Muscle layer of colon (tissue), 2 donors: ENCODE measurements at regions not wholly inside any gene's neighbourhood (a gene's known extent, or its start where the extent isn't known, plus 50 kb on each side); places are given as distances from the start of the nearest gene placed in this dataset.

Source experiments
- H3K27ac ChIP-seq: one replicate; pipeline ENCODE4 v1.7.0; 2013; ENCODE audit warnings: low read depth, mild to moderate bottlenecking, low read length, moderate library complexity
- H3K27me3 ChIP-seq, 2 donors: one replicate each; pipeline ENCODE4 v1.7.0; 2013; ENCODE audit warnings: low read length in 2 of 2, mild to moderate bottlenecking in 2 of 2; ENCODE audit not compliant: insufficient read depth in 2 of 2, control insufficient read depth in 1 of 2
- H3K36me3 ChIP-seq: one replicate; pipeline ENCODE4 v1.7.0; 2013; ENCODE audit warnings: mild to moderate bottlenecking, low read length; ENCODE audit not compliant: insufficient read depth
- H3K4me1 ChIP-seq: one replicate; pipeline ENCODE4 v1.7.0; 2013; ENCODE audit warnings: mild to moderate bottlenecking, low read length; ENCODE audit not compliant: insufficient read depth
- H3K4me3 ChIP-seq, 2 donors: one replicate each; pipeline ENCODE4 v1.7.0; 2013; ENCODE audit warnings: low read length in 2 of 2, low read depth in 1 of 2, mild to moderate bottlenecking in 1 of 2, moderate library complexity in 1 of 2
- H3K9ac ChIP-seq: one replicate; pipeline ENCODE4 v1.7.0; 2013; ENCODE audit warnings: low read length
- H3K9me3 ChIP-seq: one replicate; pipeline ENCODE4 v1.7.0; 2013; ENCODE audit warnings: mild to moderate bottlenecking, low read length
- donor health status: abdominal sarcoma.
- donor health status: Adenocarcinoma of cecum.

GRCh38 chr2:146161256-146161882 lies 1641.5 kb upstream of the ZEB2 start:
- Histone ChIP-seq H3K4me1 (no peaks in the 10 kb centered on the region), H3K9me3 (no peaks in the 10 kb centered on the region), H3K27ac (no peak overlapping the region), H3K27me3 (no peaks in the 10 kb centered on the region), H3K9ac (no peak overlapping the region), H3K36me3 (no peaks in the 10 kb centered on the region), H3K4me3 (no peak overlapping the region)

DNA sequence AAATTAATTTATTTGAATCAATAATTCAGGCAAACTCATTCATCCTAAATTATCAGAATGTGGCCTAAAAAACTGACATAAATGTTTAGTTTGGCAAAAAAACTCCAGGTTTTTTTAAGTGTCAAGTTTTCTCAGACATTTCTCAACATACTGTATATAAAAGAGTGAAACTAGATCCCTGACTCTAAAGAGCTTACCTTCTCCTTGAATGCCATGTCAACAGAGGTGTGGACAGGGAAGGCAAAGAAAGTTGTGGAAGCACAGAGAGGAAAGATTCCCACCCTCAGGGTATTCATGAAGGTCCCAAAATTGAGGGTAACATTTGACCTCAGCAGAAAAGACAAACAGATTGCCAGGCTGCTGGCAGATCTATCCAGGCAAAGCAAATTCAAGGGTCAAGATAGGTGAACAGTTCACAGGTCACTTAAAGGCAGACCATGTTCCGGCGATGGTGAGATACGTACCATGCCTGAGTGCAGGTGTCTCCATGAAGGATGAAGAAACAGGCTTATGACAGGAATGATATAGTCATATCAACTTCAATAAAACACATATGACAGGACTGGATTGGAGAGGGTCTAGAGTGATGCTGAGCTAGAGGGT lies 1638.3 kb upstream of the ZEB2 start:
- H3K4me1 ChIP-seq, result no peaks in the 10 kb centered on the region
- H3K36me3 ChIP-seq, result no peaks in the 10 kb centered on the region
- H3K9ac ChIP-seq, result no peak overlapping the region
- no peak overlapping the region for H3K27ac ChIP-seq
- H3K9me3 ChIP-seq, result no peaks in the 10 kb centered on the region
- no peaks in the 10 kb centered on the region for H3K27me3 ChIP-seq
- H3K4me3 ChIP-seq, result no peak overlapping the region

DNA sequence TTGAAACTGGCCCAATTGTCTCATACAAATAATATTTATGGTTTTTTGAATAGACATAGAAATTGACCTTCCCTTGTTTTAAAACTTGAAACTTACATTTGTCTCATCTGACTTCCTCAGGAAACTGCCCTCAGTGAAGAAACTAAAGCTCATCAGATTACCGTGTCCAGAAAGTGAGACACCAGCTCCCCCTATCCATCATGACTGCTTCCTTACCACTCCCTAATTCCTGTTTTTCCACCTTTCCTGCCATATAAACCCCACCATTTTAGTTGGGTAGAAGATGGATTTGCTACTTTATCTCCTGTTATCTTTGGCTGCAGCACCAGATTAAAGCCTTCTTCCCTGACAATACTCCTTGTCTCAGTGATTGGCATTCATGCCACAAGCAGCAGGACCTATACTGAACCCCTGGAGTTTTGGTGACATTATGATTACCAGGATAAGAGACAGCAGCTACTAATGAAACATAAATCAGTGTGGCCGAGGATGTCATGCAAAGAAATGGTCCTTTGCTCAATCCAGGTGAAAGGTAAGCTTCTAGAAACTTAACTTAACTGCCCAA lies 1627.6 kb upstream of the ZEB2 start:
- Histone ChIP-seq H3K27me3 (no peaks in the 10 kb centered on the region), H3K27ac (no peak overlapping the region), H3K4me1 (no peaks in the 10 kb centered on the region), H3K9ac (no peak overlapping the region), H3K4me3 (no peak overlapping the region), H3K9me3 (no peaks in the 10 kb centered on the region), H3K36me3 (no peaks in the 10 kb centered on the region)

- Histone ChIP-seq H3K9me3 (no peaks in the 10 kb centered on the region), H3K27me3 (no peaks in the 10 kb centered on the region), H3K27ac (no peak overlapping the region), H3K4me1 (no peaks in the 10 kb centered on the region), H3K36me3 (no peaks in the 10 kb centered on the region), H3K9ac (no peak overlapping the region), H3K4me3 (no peak overlapping the region)
Measured at GRCh38 chr2:146143971-146144370, 1624.1 kb upstream of the ZEB2 start.

GRCh38 chr2:146138820-146139219 lies 1618.9 kb upstream of the ZEB2 start:
- no peaks in the 10 kb centered on the region for H3K36me3 ChIP-seq
- H3K9ac ChIP-seq, result no peak overlapping the region
- H3K4me1 ChIP-seq, result no peaks in the 10 kb centered on the region
- H3K27me3 ChIP-seq, result no peaks in the 10 kb centered on the region
- H3K4me3 ChIP-seq, result no peak overlapping the region
- H3K27ac ChIP-seq, result no peak overlapping the region
- H3K9me3 ChIP-seq, result no peaks in the 10 kb centered on the region

GRCh38 chr2:146135245-146135644 lies 1615.3 kb upstream of the ZEB2 start:
- Histone ChIP-seq H3K9me3 (no peaks in the 10 kb centered on the region), H3K4me3 (no peak overlapping the region), H3K36me3 (no peaks in the 10 kb centered on the region), H3K4me1 (no peaks in the 10 kb centered on the region), H3K9ac (no peak overlapping the region), H3K27ac (no peak overlapping the region), H3K27me3 (no peaks in the 10 kb centered on the region)

DNA sequence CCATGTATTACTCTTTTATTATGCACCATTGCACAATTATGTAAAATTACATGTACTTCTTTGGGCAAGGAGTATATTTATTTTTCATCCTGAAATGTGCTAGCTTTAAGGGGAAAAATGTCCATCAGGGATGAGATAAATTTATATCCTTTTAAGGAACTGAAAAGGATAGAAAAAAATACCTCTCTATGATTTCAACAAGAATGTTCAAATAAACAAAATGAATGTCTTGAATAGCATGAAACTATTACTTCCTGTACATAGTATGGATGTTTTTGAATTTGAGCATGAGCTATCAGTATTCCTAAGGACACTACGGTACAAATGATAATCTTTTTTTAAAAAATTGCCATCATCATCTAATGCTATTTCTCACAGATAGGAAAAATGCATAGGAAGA lies 1611.9 kb upstream of the ZEB2 start:
- Histone ChIP-seq H3K4me1 (no peaks in the 10 kb centered on the region), H3K4me3 (no peak overlapping the region), H3K36me3 (no peaks in the 10 kb centered on the region), H3K9me3 (no peaks in the 10 kb centered on the region), H3K27me3 (no peaks in the 10 kb centered on the region), H3K9ac (no peak overlapping the region), H3K27ac (no peak overlapping the region)

DNA sequence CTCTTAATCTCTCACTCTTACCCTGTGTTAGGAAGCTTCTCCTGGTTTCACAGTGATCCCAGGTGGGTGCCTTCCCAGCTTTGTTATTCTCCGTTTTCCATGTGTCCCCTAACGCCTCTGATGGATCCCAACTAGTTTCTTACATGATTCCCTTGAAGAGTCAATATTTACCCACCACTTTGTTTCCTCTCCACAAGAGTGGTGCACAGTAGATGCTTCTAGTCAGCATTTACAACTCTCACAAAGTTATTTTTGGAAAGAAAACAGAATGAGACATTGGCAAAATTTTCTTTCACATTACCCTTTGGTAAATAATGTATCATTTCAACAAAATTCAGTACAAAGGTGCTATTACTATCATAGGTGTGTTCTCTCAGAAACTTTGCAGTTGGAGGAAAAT lies 1611.1 kb upstream of the ZEB2 start:
- Histone ChIP-seq H3K36me3 (no peaks in the 10 kb centered on the region), H3K4me3 (no peak overlapping the region), H3K4me1 (no peaks in the 10 kb centered on the region), H3K9ac (no peak overlapping the region), H3K9me3 (no peaks in the 10 kb centered on the region), H3K27ac (no peak overlapping the region), H3K27me3 (no peaks in the 10 kb centered on the region)

DNA sequence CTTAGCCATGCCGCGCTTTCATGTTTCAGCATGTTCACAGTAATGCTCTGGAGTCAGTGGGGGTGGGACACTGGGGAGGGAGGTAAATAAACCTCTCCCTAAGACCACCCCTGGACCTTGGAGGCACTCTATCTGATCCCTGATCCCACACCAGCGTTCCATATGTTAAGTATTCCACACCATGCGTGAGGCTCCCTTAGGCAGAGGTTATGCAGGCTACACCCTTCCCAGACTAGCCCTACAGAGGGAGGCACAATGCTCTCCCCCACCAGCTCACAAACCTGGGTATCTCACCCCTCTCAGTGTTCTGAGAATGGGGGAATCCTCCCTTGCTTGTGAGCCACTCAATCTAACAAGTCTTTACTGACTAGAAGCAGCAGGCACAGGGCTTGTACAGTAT lies 1610.4 kb upstream of the ZEB2 start:
- H3K36me3 ChIP-seq, result no peaks in the 10 kb centered on the region
- no peak overlapping the region for H3K9ac ChIP-seq
- no peaks in the 10 kb centered on the region for H3K27me3 ChIP-seq
- no peaks in the 10 kb centered on the region for H3K9me3 ChIP-seq
- H3K4me3 ChIP-seq, result no peak overlapping the region
- no peak overlapping the region for H3K27ac ChIP-seq
- no peaks in the 10 kb centered on the region for H3K4me1 ChIP-seq

DNA sequence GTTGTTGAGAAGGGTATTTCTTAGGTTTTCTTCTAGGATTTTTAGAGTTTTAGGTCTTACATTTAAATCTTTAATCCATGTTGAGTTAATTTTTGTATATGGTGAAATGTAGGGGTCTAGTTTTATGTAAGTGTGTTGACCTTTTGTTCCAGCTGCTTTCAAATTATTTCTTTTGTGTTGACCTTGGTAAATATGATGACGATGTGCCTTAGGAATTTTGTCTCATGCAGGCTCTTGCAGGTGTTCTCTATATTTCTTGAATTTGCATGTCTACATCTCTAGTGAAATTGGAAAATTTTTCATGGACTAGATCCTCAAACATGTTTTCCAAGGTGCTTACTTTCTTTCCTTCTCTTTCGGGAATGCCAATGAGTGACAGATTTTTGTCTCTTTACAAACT lies 1609.3 kb upstream of the ZEB2 start:
- Histone ChIP-seq H3K9ac (no peak overlapping the region), H3K4me1 (no peaks in the 10 kb centered on the region), H3K27ac (no peak overlapping the region), H3K36me3 (no peaks in the 10 kb centered on the region), H3K9me3 (no peaks in the 10 kb centered on the region), H3K27me3 (no peaks in the 10 kb centered on the region), H3K4me3 (no peak overlapping the region)

GRCh38 chr2:146128216-146128615 lies 1608.3 kb upstream of the ZEB2 start:
- Histone ChIP-seq H3K9ac (no peak overlapping the region), H3K27me3 (no peaks in the 10 kb centered on the region), H3K36me3 (no peaks in the 10 kb centered on the region), H3K9me3 (no peaks in the 10 kb centered on the region), H3K4me1 (no peaks in the 10 kb centered on the region), H3K27ac (no peak overlapping the region), H3K4me3 (no peak overlapping the region)

DNA sequence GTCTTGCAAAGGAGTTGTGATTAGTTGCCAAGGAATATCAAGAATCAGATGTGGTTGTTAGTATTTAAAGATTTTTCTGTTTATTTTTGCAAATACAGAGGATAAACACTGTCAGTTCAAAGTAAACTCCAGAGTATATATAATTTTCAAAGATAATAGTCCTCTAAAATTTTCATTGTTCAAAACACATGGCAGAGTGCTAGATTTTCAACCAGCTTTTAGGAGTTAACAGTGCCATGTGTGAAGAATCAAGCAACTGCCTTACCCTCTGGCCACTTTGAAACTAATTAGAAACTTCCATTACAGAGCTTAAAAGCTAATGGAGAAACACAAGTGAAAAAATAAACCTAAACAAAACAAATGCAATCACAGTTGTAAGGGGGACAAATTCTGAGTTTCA lies 1605.6 kb upstream of the ZEB2 start:
- H3K9ac ChIP-seq, result no peak overlapping the region
- no peak overlapping the region for H3K27ac ChIP-seq
- no peaks in the 10 kb centered on the region for H3K9me3 ChIP-seq
- no peak overlapping the region for H3K4me3 ChIP-seq
- no peaks in the 10 kb centered on the region for H3K4me1 ChIP-seq
- H3K27me3 ChIP-seq, result no peaks in the 10 kb centered on the region
- no peaks in the 10 kb centered on the region for H3K36me3 ChIP-seq
